HG03575 (cell line): ENCODE measurements at regions not wholly inside any gene's neighbourhood (a gene's known extent, or its start where the extent isn't known, plus 50 kb on each side); places are given as distances from the start of the nearest gene placed in this dataset.
"Not testable (repeated sequence)": the region's sequence is repeated elsewhere in the genome, so short reads cannot be mapped to it uniquely, and the experiment has no call there.

Experiments used
- ATAC-seq: cut with Tn5 transposase; IDR thresholded peaks from one replicate; pipeline ENCODE4 v1.9.1; 2021; ENCODE audit not compliant: unreplicated experiment, insufficient number of reproducible peaks, low FRiP score; ENCODE audit errors: extremely low read depth

GRCh38 chr13:86403181-86403580, 604.0 kb upstream of the SLITRK6 start:
- ATAC-seq, result no peak

GRCh38 chr13:86409466-86410241, 610.4 kb upstream of the SLITRK6 start:
- ATAC-seq, result no peak

DNA sequence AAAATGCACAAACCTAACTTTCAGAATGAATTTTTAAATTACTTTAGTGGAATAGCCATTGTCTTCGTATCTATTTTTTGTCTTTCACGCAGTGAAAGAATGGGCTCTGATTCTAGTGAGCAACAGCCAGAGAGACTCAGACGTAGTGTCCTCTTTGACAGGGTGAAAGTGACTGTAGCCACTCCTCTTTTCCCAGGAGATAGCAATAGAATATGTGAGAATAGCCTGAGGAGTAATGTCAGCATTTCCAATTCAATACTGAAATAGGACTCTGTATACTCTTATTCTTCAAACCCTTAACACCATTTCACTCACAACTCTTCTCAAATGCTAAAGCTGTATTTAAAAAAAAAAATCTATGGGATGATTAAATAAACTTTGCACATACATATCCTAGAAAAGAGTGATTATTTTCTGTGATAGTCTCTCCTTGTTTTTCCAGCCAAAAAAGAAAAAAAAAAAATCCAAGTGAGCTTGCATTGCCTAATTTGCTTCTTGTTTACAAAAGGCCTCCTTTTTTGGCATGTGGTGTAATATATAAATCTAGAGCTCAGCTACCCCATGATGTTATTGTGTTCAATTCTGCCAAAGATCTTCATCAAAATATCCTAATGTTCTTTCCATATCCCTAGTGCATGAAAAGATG, 626.1 kb upstream of the SLITRK6 start:
- no peak for ATAC-seq

- no peak for ATAC-seq
Measured at GRCh38 chr13:86426437-86426836, 627.2 kb upstream of the SLITRK6 start.

DNA sequence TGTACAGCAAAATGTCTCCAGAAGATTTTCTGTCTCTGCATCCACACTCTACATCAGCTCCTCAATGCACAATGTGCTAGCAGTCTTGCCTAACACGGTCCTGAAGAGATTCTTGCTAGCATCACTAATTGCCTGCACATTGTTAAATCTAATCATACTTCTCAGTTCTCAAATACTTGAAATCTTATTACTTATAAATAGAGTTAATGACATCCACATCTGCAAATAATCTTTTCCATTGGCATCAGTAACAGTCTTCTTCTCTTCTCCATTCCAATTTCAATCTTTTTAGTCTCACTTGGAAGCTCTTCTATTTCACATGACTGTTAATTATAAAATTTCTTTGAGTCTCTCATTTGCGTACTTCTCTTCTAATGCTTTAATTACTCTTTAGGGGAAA, 630.5 kb upstream of the SLITRK6 start:
- ATAC-seq, result no peak

GRCh38 chr13:86438034-86438433, 638.8 kb upstream of the SLITRK6 start:
- no peak for ATAC-seq

GRCh38 chr13:86445206-86445605, 646.0 kb upstream of the SLITRK6 start:
- no peak for ATAC-seq

- ATAC-seq, result no peak
Measured at GRCh38 chr13:86445672-86446071, 646.5 kb upstream of the SLITRK6 start.

- no peak for ATAC-seq
Measured at GRCh38 chr13:86446311-86446710, 647.1 kb upstream of the SLITRK6 start.

DNA sequence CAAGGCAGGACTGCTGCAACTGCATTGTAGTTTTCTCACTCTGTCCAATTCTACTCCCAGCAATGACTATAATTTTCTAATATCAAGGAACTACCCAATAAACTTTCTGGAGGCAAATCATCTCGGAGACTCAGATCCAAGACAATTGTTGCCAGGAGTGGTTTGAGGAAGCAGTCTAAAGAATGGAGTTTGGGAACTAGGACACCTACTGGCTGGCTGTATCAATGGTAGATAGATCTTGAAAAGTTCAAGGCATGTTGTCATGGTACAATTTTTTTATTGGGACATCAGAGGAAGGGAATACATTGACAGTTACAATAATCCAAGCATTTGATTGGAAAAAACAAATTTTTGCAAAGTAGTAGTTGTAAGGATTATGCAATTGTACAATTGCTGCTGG, 648.3 kb upstream of the SLITRK6 start:
- ATAC-seq, result no peak

DNA sequence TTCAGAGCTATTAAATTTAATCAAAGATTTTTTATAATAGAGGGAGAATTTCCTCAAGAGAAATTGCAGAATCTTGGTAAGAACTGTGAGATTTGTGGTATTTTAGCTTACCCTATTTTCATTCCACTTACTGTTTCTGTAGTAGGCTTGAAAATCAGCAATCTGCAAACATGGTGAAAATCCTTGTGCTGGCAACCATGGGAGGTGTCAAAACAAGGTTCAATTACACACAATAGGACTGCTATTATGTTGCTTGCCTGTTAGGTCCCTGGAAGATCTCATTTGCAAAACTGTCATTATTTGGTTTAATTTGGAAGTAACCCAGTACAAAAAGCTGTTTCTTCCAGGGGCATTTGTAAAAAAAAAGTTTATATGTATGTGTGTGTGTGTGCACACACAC, 662.8 kb upstream of the SLITRK6 start:
- no peak for ATAC-seq

DNA sequence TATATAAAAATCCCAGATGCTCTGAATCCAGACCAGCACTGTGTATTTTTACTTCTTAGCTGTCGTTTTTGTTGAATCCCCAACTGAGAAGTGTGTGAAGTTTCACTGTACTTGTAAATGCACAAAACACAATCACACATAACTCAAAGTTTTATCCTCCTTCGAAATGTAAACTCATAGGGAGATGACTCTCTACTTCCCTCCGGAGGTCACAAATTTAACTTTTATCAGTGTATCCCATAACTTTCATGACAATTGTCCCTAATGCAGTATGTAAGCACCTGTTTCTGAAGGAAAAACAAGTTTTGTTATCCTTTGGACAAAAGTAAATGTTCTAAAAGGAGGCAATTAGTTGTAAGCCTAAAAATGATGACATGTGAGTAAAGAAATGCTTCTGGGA, 665.0 kb upstream of the SLITRK6 start:
- ATAC-seq, result no peak

DNA sequence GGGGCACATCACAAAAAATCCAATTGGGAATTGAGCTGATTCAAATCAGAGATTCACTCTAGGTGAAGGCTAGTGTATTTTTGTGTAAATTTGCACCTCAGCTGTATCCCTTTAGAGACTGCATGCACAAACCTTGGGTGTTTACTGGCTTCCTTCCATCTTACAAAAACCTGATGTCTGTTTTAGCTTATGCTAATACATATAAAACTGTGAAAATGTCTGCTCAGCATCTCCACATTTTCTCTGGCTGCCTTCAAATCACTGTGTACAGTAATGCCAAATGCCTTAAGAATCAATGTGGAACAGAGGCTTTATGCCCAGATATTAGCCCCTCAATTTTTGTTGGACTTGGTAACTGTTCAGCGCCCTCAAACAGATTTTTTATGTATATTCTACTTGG, 675.8 kb upstream of the SLITRK6 start:
- ATAC-seq, result no peak

GRCh38 chr13:86476656-86477055, 677.4 kb upstream of the SLITRK6 start:
- no peak for ATAC-seq

GRCh38 chr13:86486582-86486981, 687.4 kb upstream of the SLITRK6 start:
- ATAC-seq, result no peak

GRCh38 chr13:86491121-86491520, 691.9 kb upstream of the SLITRK6 start:
- ATAC-seq, result no peak

- ATAC-seq, result not testable (repeated sequence)
Measured at GRCh38 chr13:86501931-86502330, 702.7 kb upstream of the SLITRK6 start.

GRCh38 chr13:86510792-86511191, 711.6 kb upstream of the SLITRK6 start:
- no peak for ATAC-seq

- ATAC-seq, result no peak
Measured at GRCh38 chr13:86541461-86541860, 742.2 kb upstream of the SLITRK6 start.

GRCh38 chr13:86554066-86554465, 754.8 kb upstream of the SLITRK6 start:
- ATAC-seq, result no peak

DNA sequence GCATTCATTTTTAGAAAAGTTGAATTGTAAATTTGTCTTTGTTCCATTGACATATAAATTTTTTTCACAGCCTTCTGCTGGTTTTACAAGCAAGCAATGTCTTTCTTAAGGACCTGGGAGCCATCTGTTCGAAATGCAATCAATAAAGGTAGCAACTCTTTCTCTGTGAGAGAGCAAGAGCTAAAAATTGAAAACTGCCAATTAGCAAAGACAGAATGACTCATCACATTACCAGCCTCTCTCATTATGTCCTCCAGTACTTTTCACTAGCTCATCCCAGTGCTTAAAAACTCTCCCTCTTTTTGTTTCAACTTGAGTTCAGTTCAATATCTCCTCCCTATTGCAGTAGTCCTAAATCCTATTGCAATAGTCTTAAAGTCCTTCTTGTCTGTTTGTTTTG, 760.7 kb upstream of the SLITRK6 start:
- no peak for ATAC-seq
